ENCODE measurements at regions not wholly inside any gene's neighbourhood (a gene's known extent, or its start where the extent isn't known, plus 50 kb on each side); places are given as distances from the start of the nearest gene placed in this dataset.
"Not testable (repeated sequence)": the region's sequence is repeated elsewhere in the genome, so short reads cannot be mapped to it uniquely, and the experiment has no call there.

GRCh38 chr9:78898234-78898633 lies 601.3 kb downstream of the PSAT1 start:
- H3K4me1 ChIP-seq (ENCODE audit: control insufficient read depth, insufficient read depth, low read length): no peaks in the 10 kb centered on the region
- WGBS, 2 experiments: 94 to 100% methylated on average over 1 of the region's 1 CpG
- H3K4me3 ChIP-seq (ENCODE audit: insufficient read depth, low read depth, low read length): no peak overlapping the region
- H3K27me3 ChIP-seq (ENCODE audit: control insufficient read depth, insufficient read depth, low read length, poor library complexity, severe bottlenecking): no peaks in the 10 kb centered on the region
- H3K27ac ChIP-seq (ENCODE audit: insufficient read depth, low read depth, low read length, poor library complexity, severe bottlenecking): no peak overlapping the region
- no peaks in the 10 kb centered on the region for H3K9me3 ChIP-seq (ENCODE audit: control insufficient read depth, low read length)
- H3K36me3 ChIP-seq (ENCODE audit: control insufficient read depth, insufficient read depth, low read length): no peaks in the 10 kb centered on the region

- Histone ChIP-seq H3K9me3 (ENCODE audit: control insufficient read depth, low read length) (no peaks in the 10 kb centered on the region), H3K4me3 (ENCODE audit: insufficient read depth, low read depth, low read length) (no peak overlapping the region), H3K27ac (ENCODE audit: insufficient read depth, low read depth, low read length, poor library complexity, severe bottlenecking) (no peak overlapping the region), H3K4me1 (ENCODE audit: control insufficient read depth, insufficient read depth, low read length) (no peaks in the 10 kb centered on the region), H3K36me3 (ENCODE audit: control insufficient read depth, insufficient read depth, low read length) (no peaks in the 10 kb centered on the region), H3K27me3 (ENCODE audit: control insufficient read depth, insufficient read depth, low read length, poor library complexity, severe bottlenecking) (no peaks in the 10 kb centered on the region)
- 93 to 97% methylated on average over 6 of the region's 6 CpGs for WGBS, 2 experiments
These were observed 602.1 kb downstream of the PSAT1 start for GRCh38 chr9:78899006-78899405.

- 100% methylated on average over 1 of the region's 1 CpG for WGBS, 2 experiments
- Histone ChIP-seq H3K36me3 (ENCODE audit: control insufficient read depth, insufficient read depth, low read length) (no peaks in the 10 kb centered on the region), H3K27ac (ENCODE audit: insufficient read depth, low read depth, low read length, poor library complexity, severe bottlenecking) (no peak overlapping the region), H3K4me3 (ENCODE audit: insufficient read depth, low read depth, low read length) (no peak overlapping the region), H3K9me3 (ENCODE audit: control insufficient read depth, low read length) (no peaks in the 10 kb centered on the region), H3K4me1 (ENCODE audit: control insufficient read depth, insufficient read depth, low read length) (no peaks in the 10 kb centered on the region), H3K27me3 (ENCODE audit: control insufficient read depth, insufficient read depth, low read length, poor library complexity, severe bottlenecking) (no peaks in the 10 kb centered on the region)
These were observed 603.6 kb downstream of the PSAT1 start for GRCh38 chr9:78900500-78900899.

GRCh38 chr9:78902051-78902450 lies 605.1 kb downstream of the PSAT1 start:
- Histone ChIP-seq H3K36me3 (ENCODE audit: control insufficient read depth, insufficient read depth, low read length) (no peaks in the 10 kb centered on the region), H3K27ac (ENCODE audit: insufficient read depth, low read depth, low read length, poor library complexity, severe bottlenecking) (no peak overlapping the region), H3K4me1 (ENCODE audit: control insufficient read depth, insufficient read depth, low read length) (no peaks in the 10 kb centered on the region), H3K9me3 (ENCODE audit: control insufficient read depth, low read length) (no peaks in the 10 kb centered on the region), H3K27me3 (ENCODE audit: control insufficient read depth, insufficient read depth, low read length, poor library complexity, severe bottlenecking) (no peaks in the 10 kb centered on the region), H3K4me3 (ENCODE audit: insufficient read depth, low read depth, low read length) (no peak overlapping the region)
- WGBS, 2 experiments: 78 to 100% methylated on average over 1 to 2 of the region's 2 CpGs

GRCh38 chr9:78903581-78903980 lies 606.7 kb downstream of the PSAT1 start:
- Histone ChIP-seq H3K27me3 (ENCODE audit: control insufficient read depth, insufficient read depth, low read length, poor library complexity, severe bottlenecking) (no peaks in the 10 kb centered on the region), H3K27ac (ENCODE audit: insufficient read depth, low read depth, low read length, poor library complexity, severe bottlenecking) (no peak overlapping the region), H3K4me3 (ENCODE audit: insufficient read depth, low read depth, low read length) (no peak overlapping the region), H3K9me3 (ENCODE audit: control insufficient read depth, low read length) (no peaks in the 10 kb centered on the region), H3K4me1 (ENCODE audit: control insufficient read depth, insufficient read depth, low read length) (no peaks in the 10 kb centered on the region), H3K36me3 (ENCODE audit: control insufficient read depth, insufficient read depth, low read length) (no peaks in the 10 kb centered on the region)

GRCh38 chr9:78904686-78905085 lies 607.8 kb downstream of the PSAT1 start:
- H3K27me3 ChIP-seq (ENCODE audit: control insufficient read depth, insufficient read depth, low read length, poor library complexity, severe bottlenecking): no peaks in the 10 kb centered on the region
- no peak overlapping the region for H3K27ac ChIP-seq (ENCODE audit: insufficient read depth, low read depth, low read length, poor library complexity, severe bottlenecking)
- H3K9me3 ChIP-seq (ENCODE audit: control insufficient read depth, low read length): no peaks in the 10 kb centered on the region
- no peaks in the 10 kb centered on the region for H3K36me3 ChIP-seq (ENCODE audit: control insufficient read depth, insufficient read depth, low read length)
- H3K4me3 ChIP-seq (ENCODE audit: insufficient read depth, low read depth, low read length): no peak overlapping the region
- no peaks in the 10 kb centered on the region for H3K4me1 ChIP-seq (ENCODE audit: control insufficient read depth, insufficient read depth, low read length)

- no peaks in the 10 kb centered on the region for H3K9me3 ChIP-seq (ENCODE audit: control insufficient read depth, low read length)
These were observed 608.5 kb downstream of the PSAT1 start for GRCh38 chr9:78905387-78905786.

GRCh38 chr9:78905986-78906755 lies 609.2 kb downstream of the PSAT1 start:
- Histone ChIP-seq H3K9me3 (ENCODE audit: control insufficient read depth, low read length) (no peaks in the 10 kb centered on the region), H3K4me1 (ENCODE audit: control insufficient read depth, insufficient read depth, low read length) (no peaks in the 10 kb centered on the region), H3K36me3 (ENCODE audit: control insufficient read depth, insufficient read depth, low read length) (no peaks in the 10 kb centered on the region), H3K27me3 (ENCODE audit: control insufficient read depth, insufficient read depth, low read length, poor library complexity, severe bottlenecking) (no peaks in the 10 kb centered on the region), H3K27ac (ENCODE audit: insufficient read depth, low read depth, low read length, poor library complexity, severe bottlenecking) (no peak overlapping the region), H3K4me3 (ENCODE audit: insufficient read depth, low read depth, low read length) (no peak overlapping the region)
- 81 to 93% methylated on average over 4 of the region's 5 CpGs for WGBS, 2 experiments

More at GRCh38 chr9:78905387-78905786, 608.5 kb downstream of the PSAT1 start:
- WGBS, 2 experiments: 92% methylated on average over 1 of the region's 1 CpG
- Histone ChIP-seq H3K27me3 (ENCODE audit: control insufficient read depth, insufficient read depth, low read length, poor library complexity, severe bottlenecking) (no peaks in the 10 kb centered on the region), H3K27ac (ENCODE audit: insufficient read depth, low read depth, low read length, poor library complexity, severe bottlenecking) (no peak overlapping the region), H3K4me3 (ENCODE audit: insufficient read depth, low read depth, low read length) (no peak overlapping the region), H3K36me3 (ENCODE audit: control insufficient read depth, insufficient read depth, low read length) (no peaks in the 10 kb centered on the region), H3K4me1 (ENCODE audit: control insufficient read depth, insufficient read depth, low read length) (no peaks in the 10 kb centered on the region)

GRCh38 chr9:78909566-78909965 lies 612.6 kb downstream of the PSAT1 start:
- Histone ChIP-seq H3K9me3 (ENCODE audit: control insufficient read depth, low read length) (no peaks in the 10 kb centered on the region), H3K4me3 (ENCODE audit: insufficient read depth, low read depth, low read length) (no peak overlapping the region)

GRCh38 chr9:78916884-78917283 lies 620.0 kb downstream of the PSAT1 start:
- WGBS, 2 experiments: 90 to 96% methylated on average over 2 of the region's 2 CpGs
- not testable (repeated sequence) for H3K36me3 ChIP-seq (ENCODE audit: control insufficient read depth, insufficient read depth, low read length); H3K27me3 ChIP-seq (ENCODE audit: control insufficient read depth, insufficient read depth, low read length, poor library complexity, severe bottlenecking); H3K4me3 ChIP-seq (ENCODE audit: insufficient read depth, low read depth, low read length); H3K9me3 ChIP-seq (ENCODE audit: control insufficient read depth, low read length); H3K4me1 ChIP-seq (ENCODE audit: control insufficient read depth, insufficient read depth, low read length); H3K27ac ChIP-seq (ENCODE audit: insufficient read depth, low read depth, low read length, poor library complexity, severe bottlenecking)

More at GRCh38 chr9:78909566-78909965, 612.6 kb downstream of the PSAT1 start:
- H3K27me3 ChIP-seq (ENCODE audit: control insufficient read depth, insufficient read depth, low read length, poor library complexity, severe bottlenecking): no peaks in the 10 kb centered on the region
- WGBS, 2 experiments: 88% methylated on average over 1 of the region's 2 CpGs; no CpG with 5 or more reads in 1 of the 2 experiments
- H3K4me1 ChIP-seq (ENCODE audit: control insufficient read depth, insufficient read depth, low read length): no peaks in the 10 kb centered on the region
- H3K27ac ChIP-seq (ENCODE audit: insufficient read depth, low read depth, low read length, poor library complexity, severe bottlenecking): no peak overlapping the region
- no peaks in the 10 kb centered on the region for H3K36me3 ChIP-seq (ENCODE audit: control insufficient read depth, insufficient read depth, low read length)
